Stomach (tissue), 4 donors: ENCODE measurements at regions not wholly inside any gene's neighbourhood (a gene's known extent, or its start where the extent isn't known, plus 50 kb on each side); places are given as distances from the start of the nearest gene placed in this dataset.

ENCODE experiments used
- CTCF ChIP-seq, 7 experiments: fragments of 450-650 bp in 4 of 7; fragments of 200-600 bp in 3 of 7; sonication (generic) in 3 of 7; IDR thresholded peaks; one replicate each; pipeline ENCODE4 v1.5.1; 2016 to 2019; ENCODE audit warnings: antibody characterized with exemption in 7 of 7, control low read depth in 2 of 7, mild to moderate bottlenecking in 1 of 7
- EP300 ChIP-seq: sonication (generic); formaldehyde crosslinking; IDR thresholded peaks from one replicate; pipeline ENCODE4 v1.6.1; 2017; ENCODE audit warnings: antibody characterized with exemption
- POLR2A ChIP-seq, 4 donors: fragments of 450-650 bp; IDR thresholded peaks; one replicate each; pipeline ENCODE4 v1.6.1; 2016; ENCODE audit warnings: antibody characterized with exemption in 4 of 4, control low read depth in 2 of 4, mild to moderate bottlenecking in 1 of 4, moderate library complexity in 1 of 4
- POLR2AphosphoS5 ChIP-seq, 3 donors: sonication (generic); formaldehyde crosslinking; IDR thresholded peaks; one replicate each; pipeline ENCODE4 v1.6.1; 2016; ENCODE audit warnings: antibody characterized with exemption in 3 of 3

- TF ChIP-seq CTCF (IDR thresholded peaks at IDR 0.05) (no peak), POLR2A (IDR thresholded peaks at IDR 0.05) (no peak), POLR2AphosphoS5 (IDR thresholded peaks at IDR 0.05) (no peak), EP300 (no peak)
Measured at GRCh38 chr17:65277576-65277975, 140.4 kb downstream of the RGS9 start.
